ENCODE measurements at regions not wholly inside any gene's neighbourhood (a gene's known extent, or its start where the extent isn't known, plus 50 kb on each side); places are given as distances from the start of the nearest gene placed in this dataset.
"Not testable (repeated sequence)": the region's sequence is repeated elsewhere in the genome, so short reads cannot be mapped to it uniquely, and the experiment has no call there.

- H3K27me3 ChIP-seq (ENCODE audit: low read length); H3K36me3 ChIP-seq (ENCODE audit: insufficient read depth, low read length); H3K4me3 ChIP-seq (ENCODE audit: low read length); H4K20me1 ChIP-seq (ENCODE audit: insufficient read depth, low read depth, low read length); DNase-seq; H3K4me1 ChIP-seq (ENCODE audit: low read length); H3K4me2 ChIP-seq (ENCODE audit: low read depth, low read length, poor library complexity, severe bottlenecking); H3K79me2 ChIP-seq (ENCODE audit: low read length); H3K27ac ChIP-seq (ENCODE audit: low read length); H2AFZ ChIP-seq (ENCODE audit: low read length); H3K9me3 ChIP-seq (ENCODE audit: low read length); H3K9ac ChIP-seq (ENCODE audit: low read length); H3K9me2 ChIP-seq (replicated peaks; ENCODE audit: insufficient read depth, low read length): not testable (repeated sequence)
Observed at GRCh38 chr15:38852188-38852587, 287.6 kb upstream of the RASGRP1 start.

DNA sequence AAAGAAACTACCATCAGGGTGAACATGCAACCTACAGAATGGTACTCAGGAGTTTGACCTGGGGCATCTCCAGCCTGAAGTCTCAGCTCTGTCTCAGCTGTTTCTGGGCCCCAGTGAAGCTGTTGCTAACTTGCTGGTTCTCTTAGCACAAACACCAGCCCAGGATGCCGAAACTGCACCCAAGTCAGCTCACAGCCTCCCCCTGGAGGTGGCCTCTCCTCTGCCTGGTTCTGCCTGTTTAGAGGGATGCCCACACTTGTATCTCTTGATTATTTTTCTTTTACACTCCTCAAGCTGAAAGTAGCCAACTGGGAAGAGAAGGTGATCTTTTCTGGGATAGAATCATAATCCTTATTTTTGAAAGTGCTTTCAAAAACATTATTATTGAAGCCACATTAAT, 289.0 kb upstream of the RASGRP1 start:
- no peak overlapping the region for H3K4me2 ChIP-seq (ENCODE audit: low read depth, low read length, poor library complexity, severe bottlenecking)
- no peak overlapping the region for H2AFZ ChIP-seq (ENCODE audit: low read length)
- H3K36me3 ChIP-seq (ENCODE audit: insufficient read depth, low read length): no peaks in the 10 kb centered on the region
- no peaks in the 10 kb centered on the region for H3K9me3 ChIP-seq (ENCODE audit: low read length)
- H3K4me1 ChIP-seq (ENCODE audit: low read length): no peaks in the 10 kb centered on the region
- no peak overlapping the region for H3K27ac ChIP-seq (ENCODE audit: low read length)
- no peaks in the 10 kb centered on the region for H4K20me1 ChIP-seq (ENCODE audit: insufficient read depth, low read depth, low read length)
- H3K9ac ChIP-seq (ENCODE audit: low read length): no peak overlapping the region
- DNase-seq: peak; percentile 81
- no peaks in the 10 kb centered on the region for H3K9me2 ChIP-seq (replicated peaks; ENCODE audit: insufficient read depth, low read length)
- no peaks in the 10 kb centered on the region for H3K79me2 ChIP-seq (ENCODE audit: low read length)
- no peak overlapping the region for H3K4me3 ChIP-seq (ENCODE audit: low read length)
- no peaks in the 10 kb centered on the region for H3K27me3 ChIP-seq (ENCODE audit: low read length)

DNA sequence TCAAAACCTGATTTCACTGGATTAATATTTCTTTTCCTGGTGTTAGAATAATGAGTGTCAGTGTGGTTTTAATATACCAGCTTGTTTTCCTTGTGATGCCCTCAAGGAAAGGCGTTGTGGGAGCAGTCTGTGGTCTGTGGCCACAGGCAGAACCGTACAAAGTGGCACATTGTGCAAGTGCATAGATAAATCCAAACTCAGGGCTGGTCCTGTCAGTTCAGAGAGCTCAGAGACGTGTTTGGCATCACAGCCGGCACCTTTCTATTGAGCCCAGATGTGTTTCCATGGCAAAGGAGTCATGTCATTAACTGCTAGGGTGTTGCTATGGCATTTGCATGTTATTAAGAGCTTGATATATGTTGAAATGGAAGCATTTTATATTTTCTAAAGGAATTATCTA, 289.9 kb upstream of the RASGRP1 start:
- no peaks in the 10 kb centered on the region for H4K20me1 ChIP-seq (ENCODE audit: insufficient read depth, low read depth, low read length)
- no peak overlapping the region for H3K4me3 ChIP-seq (ENCODE audit: low read length)
- H3K27ac ChIP-seq (ENCODE audit: low read length): no peak overlapping the region
- H3K36me3 ChIP-seq (ENCODE audit: insufficient read depth, low read length): no peaks in the 10 kb centered on the region
- H3K4me1 ChIP-seq (ENCODE audit: low read length): no peaks in the 10 kb centered on the region
- H3K79me2 ChIP-seq (ENCODE audit: low read length): no peaks in the 10 kb centered on the region
- no peak overlapping the region for H2AFZ ChIP-seq (ENCODE audit: low read length)
- H3K27me3 ChIP-seq (ENCODE audit: low read length): no peaks in the 10 kb centered on the region
- H3K9me3 ChIP-seq (ENCODE audit: low read length): no peaks in the 10 kb centered on the region
- H3K4me2 ChIP-seq (ENCODE audit: low read depth, low read length, poor library complexity, severe bottlenecking): no peak overlapping the region
- DNase-seq: no peak
- H3K9me2 ChIP-seq (replicated peaks; ENCODE audit: insufficient read depth, low read length): no peaks in the 10 kb centered on the region
- no peak overlapping the region for H3K9ac ChIP-seq (ENCODE audit: low read length)

GRCh38 chr15:38857814-38858213, 293.2 kb upstream of the RASGRP1 start:
- no peak overlapping the region for H2AFZ ChIP-seq (ENCODE audit: low read length)
- H3K9ac ChIP-seq (ENCODE audit: low read length): no peak overlapping the region
- H4K20me1 ChIP-seq (ENCODE audit: insufficient read depth, low read depth, low read length): no peaks in the 10 kb centered on the region
- no peaks in the 10 kb centered on the region for H3K79me2 ChIP-seq (ENCODE audit: low read length)
- peak; percentile 51 for DNase-seq
- no peaks in the 10 kb centered on the region for H3K9me3 ChIP-seq (ENCODE audit: low read length)
- H3K4me1 ChIP-seq (ENCODE audit: low read length): no peaks in the 10 kb centered on the region
- H3K4me3 ChIP-seq (ENCODE audit: low read length): no peak overlapping the region
- H3K9me2 ChIP-seq (replicated peaks; ENCODE audit: insufficient read depth, low read length): no peaks in the 10 kb centered on the region
- no peaks in the 10 kb centered on the region for H3K36me3 ChIP-seq (ENCODE audit: insufficient read depth, low read length)
- no peak overlapping the region for H3K4me2 ChIP-seq (ENCODE audit: low read depth, low read length, poor library complexity, severe bottlenecking)
- H3K27ac ChIP-seq (ENCODE audit: low read length): no peak overlapping the region
- no peaks in the 10 kb centered on the region for H3K27me3 ChIP-seq (ENCODE audit: low read length)

DNA sequence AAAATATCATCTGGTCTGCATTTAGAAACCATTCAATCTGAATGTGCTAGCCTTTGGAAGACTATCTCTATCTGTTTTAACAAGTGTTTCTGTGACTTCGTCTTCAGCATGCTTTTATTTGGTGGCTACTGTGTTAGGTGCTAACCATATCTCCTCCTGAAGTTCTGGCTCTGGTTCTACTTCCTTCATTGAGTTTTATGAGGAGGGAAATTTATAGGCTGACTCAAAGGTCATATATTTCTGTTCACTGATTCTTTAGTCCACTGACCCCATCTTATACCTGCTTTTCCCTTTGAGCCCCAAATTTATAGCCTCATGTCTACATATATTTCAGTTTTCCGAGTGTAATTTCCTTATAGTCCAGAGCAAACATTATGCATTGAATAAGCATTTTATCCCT, 295.0 kb upstream of the RASGRP1 start:
- Histone ChIP-seq H3K79me2 (ENCODE audit: low read length) (no peaks in the 10 kb centered on the region), H3K4me3 (ENCODE audit: low read length) (no peak overlapping the region), H3K27me3 (ENCODE audit: low read length) (no peaks in the 10 kb centered on the region), H3K4me1 (ENCODE audit: low read length) (no peaks in the 10 kb centered on the region), H4K20me1 (ENCODE audit: insufficient read depth, low read depth, low read length) (no peaks in the 10 kb centered on the region), H3K27ac (ENCODE audit: low read length) (no peak overlapping the region), H3K9me3 (ENCODE audit: low read length) (no peaks in the 10 kb centered on the region), H3K36me3 (ENCODE audit: insufficient read depth, low read length) (no peaks in the 10 kb centered on the region), H3K9ac (ENCODE audit: low read length) (no peak overlapping the region), H3K9me2 (replicated peaks; ENCODE audit: insufficient read depth, low read length) (no peaks in the 10 kb centered on the region), H2AFZ (ENCODE audit: low read length) (no peak overlapping the region), H3K4me2 (ENCODE audit: low read depth, low read length, poor library complexity, severe bottlenecking) (no peak overlapping the region)
- no peak for DNase-seq

DNA sequence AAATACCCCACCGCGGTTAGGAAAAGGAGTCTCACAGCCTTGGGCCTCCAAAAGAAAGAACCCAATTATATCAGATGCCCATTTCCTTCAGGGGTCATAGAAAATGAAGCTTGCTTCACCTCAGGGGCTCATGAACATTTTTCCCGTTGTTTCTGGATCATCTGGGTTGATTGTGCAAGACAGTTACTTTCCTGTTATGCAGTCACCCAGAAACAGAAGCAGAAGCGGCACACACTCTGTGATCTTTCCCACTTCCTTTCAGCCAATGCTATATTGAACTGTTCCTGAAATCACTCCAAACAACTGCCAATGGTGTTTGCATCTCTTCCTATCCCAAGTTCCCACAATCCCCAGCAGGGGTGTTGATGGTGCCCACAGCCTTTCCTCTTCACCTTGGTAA, 295.6 kb upstream of the RASGRP1 start:
- no peaks in the 10 kb centered on the region for H3K4me1 ChIP-seq (ENCODE audit: low read length)
- H3K27ac ChIP-seq (ENCODE audit: low read length): no peak overlapping the region
- no peak overlapping the region for H2AFZ ChIP-seq (ENCODE audit: low read length)
- H3K4me2 ChIP-seq (ENCODE audit: low read depth, low read length, poor library complexity, severe bottlenecking): no peak overlapping the region
- H3K36me3 ChIP-seq (ENCODE audit: insufficient read depth, low read length): no peaks in the 10 kb centered on the region
- no peaks in the 10 kb centered on the region for H3K27me3 ChIP-seq (ENCODE audit: low read length)
- no peaks in the 10 kb centered on the region for H3K9me2 ChIP-seq (replicated peaks; ENCODE audit: insufficient read depth, low read length)
- H3K79me2 ChIP-seq (ENCODE audit: low read length): no peaks in the 10 kb centered on the region
- no peak for DNase-seq
- H3K9me3 ChIP-seq (ENCODE audit: low read length): no peaks in the 10 kb centered on the region
- H3K4me3 ChIP-seq (ENCODE audit: low read length): no peak overlapping the region
- H4K20me1 ChIP-seq (ENCODE audit: insufficient read depth, low read depth, low read length): no peaks in the 10 kb centered on the region
- no peak overlapping the region for H3K9ac ChIP-seq (ENCODE audit: low read length)

DNA sequence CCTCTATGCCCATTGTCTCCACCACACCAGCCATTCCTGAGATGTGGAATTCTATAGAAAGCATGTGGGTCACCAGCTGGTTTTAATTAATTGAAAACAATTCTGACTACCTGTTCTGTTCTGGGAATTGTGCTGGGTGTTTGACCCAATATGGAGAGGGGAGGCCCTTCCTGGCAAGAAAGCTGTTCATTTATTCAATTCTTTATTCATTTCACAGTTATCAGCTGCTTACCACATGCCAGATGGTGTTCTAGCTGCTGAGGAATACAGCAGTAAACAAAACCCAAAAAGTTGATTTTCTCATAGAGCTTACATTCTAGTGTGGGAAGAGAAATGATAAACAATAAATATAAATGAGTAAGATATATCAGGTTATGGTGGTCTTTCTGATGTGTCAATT, 296.1 kb upstream of the RASGRP1 start:
- Histone ChIP-seq H3K9ac (ENCODE audit: low read length) (no peak overlapping the region), H3K27me3 (ENCODE audit: low read length) (no peaks in the 10 kb centered on the region), H3K4me3 (ENCODE audit: low read length) (no peak overlapping the region), H4K20me1 (ENCODE audit: insufficient read depth, low read depth, low read length) (no peaks in the 10 kb centered on the region), H3K4me1 (ENCODE audit: low read length) (no peaks in the 10 kb centered on the region), H3K4me2 (ENCODE audit: low read depth, low read length, poor library complexity, severe bottlenecking) (no peak overlapping the region), H3K79me2 (ENCODE audit: low read length) (no peaks in the 10 kb centered on the region), H3K9me2 (replicated peaks; ENCODE audit: insufficient read depth, low read length) (no peaks in the 10 kb centered on the region), H3K9me3 (ENCODE audit: low read length) (no peaks in the 10 kb centered on the region), H3K27ac (ENCODE audit: low read length) (no peak overlapping the region), H3K36me3 (ENCODE audit: insufficient read depth, low read length) (no peaks in the 10 kb centered on the region), H2AFZ (ENCODE audit: low read length) (no peak overlapping the region)
- DNase-seq: no peak

GRCh38 chr15:38861108-38861507, 296.5 kb upstream of the RASGRP1 start:
- Histone ChIP-seq H3K27me3 (ENCODE audit: low read length) (no peaks in the 10 kb centered on the region), H3K4me3 (ENCODE audit: low read length) (no peak overlapping the region), H3K79me2 (ENCODE audit: low read length) (no peaks in the 10 kb centered on the region), H4K20me1 (ENCODE audit: insufficient read depth, low read depth, low read length) (no peaks in the 10 kb centered on the region), H3K9me3 (ENCODE audit: low read length) (no peaks in the 10 kb centered on the region), H3K27ac (ENCODE audit: low read length) (no peak overlapping the region), H3K9me2 (replicated peaks; ENCODE audit: insufficient read depth, low read length) (no peaks in the 10 kb centered on the region), H2AFZ (ENCODE audit: low read length) (no peak overlapping the region), H3K4me2 (ENCODE audit: low read depth, low read length, poor library complexity, severe bottlenecking) (no peak overlapping the region), H3K36me3 (ENCODE audit: insufficient read depth, low read length) (no peaks in the 10 kb centered on the region), H3K4me1 (ENCODE audit: low read length) (no peaks in the 10 kb centered on the region), H3K9ac (ENCODE audit: low read length) (no peak overlapping the region)
- no peak for DNase-seq

DNA sequence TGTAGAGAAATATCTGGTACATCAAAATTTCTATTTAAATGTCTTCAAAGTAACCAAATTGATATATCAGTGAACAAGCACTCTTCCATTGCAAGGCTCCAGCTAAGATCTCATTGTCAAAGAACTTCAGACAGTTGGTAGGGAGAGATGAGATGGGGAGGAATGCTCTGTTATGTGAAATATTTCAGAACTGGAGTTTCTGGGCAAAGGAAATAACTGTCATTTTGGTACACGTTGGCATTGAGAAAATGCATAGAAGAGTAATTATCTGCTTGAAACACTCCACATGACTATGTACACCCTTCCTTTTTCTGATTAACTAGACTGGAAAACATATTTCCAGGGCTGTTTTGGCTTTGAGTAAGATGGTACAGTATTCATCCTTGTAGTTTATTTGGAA, 297.5 kb upstream of the RASGRP1 start:
- Histone ChIP-seq H3K4me2 (ENCODE audit: low read depth, low read length, poor library complexity, severe bottlenecking) (no peak overlapping the region), H3K4me3 (ENCODE audit: low read length) (no peak overlapping the region), H4K20me1 (ENCODE audit: insufficient read depth, low read depth, low read length) (no peaks in the 10 kb centered on the region), H3K36me3 (ENCODE audit: insufficient read depth, low read length) (no peaks in the 10 kb centered on the region), H3K27me3 (ENCODE audit: low read length) (no peaks in the 10 kb centered on the region), H3K27ac (ENCODE audit: low read length) (no peak overlapping the region), H3K9me2 (replicated peaks; ENCODE audit: insufficient read depth, low read length) (no peaks in the 10 kb centered on the region), H3K4me1 (ENCODE audit: low read length) (no peaks in the 10 kb centered on the region), H3K9ac (ENCODE audit: low read length) (no peak overlapping the region), H3K9me3 (ENCODE audit: low read length) (no peaks in the 10 kb centered on the region), H2AFZ (ENCODE audit: low read length) (no peak overlapping the region), H3K79me2 (ENCODE audit: low read length) (no peaks in the 10 kb centered on the region)
- DNase-seq: no peak

Data from Karpas-422 (cell line).